ENCODE measurements at regions not wholly inside any gene's neighbourhood (a gene's known extent, or its start where the extent isn't known, plus 50 kb on each side); places are given as distances from the start of the nearest gene placed in this dataset.

- H3K9ac ChIP-seq (replicated peaks; ENCODE audit: extremely low read depth, insufficient read depth, low read length) = no peak overlapping the region
- dilution Hi-C loops (cut with MboI; ENCODE audit: extremely low pct_ligation_motif_present, low sequenced_read_pairs) (no loop called here), intact Hi-C loops (cut with micrococcal nuclease) (no loop called here)
- ChIA-PET POLR2A (no interaction called here), CTCF (no interaction called here)
- H3K27me3 ChIP-seq (ENCODE audit: control insufficient read depth in 2 of 2, insufficient read depth in 2 of 2, low read length in 2 of 2) = no peaks in the 10 kb centered on the region
- no peaks in the 10 kb centered on the region for H4K20me1 ChIP-seq (replicated peaks; ENCODE audit: control insufficient read depth, extremely low read depth, insufficient read depth, low read length)
- H3K9me1 ChIP-seq (replicated peaks; ENCODE audit: control insufficient read depth, extremely low read depth, insufficient read depth, low read length) = no peaks in the 10 kb centered on the region
- FAIRE-seq = no peak
- no peak overlapping the region for H3K4me3 ChIP-seq (replicated peaks in 1 of 3; ENCODE audit: insufficient read depth in 1 of 3, low read depth in 1 of 3, low read length in 3 of 3)
- TF ChIP-seq EZH2 (IDR thresholded peaks at IDR 0.05; ENCODE audit: borderline replicate concordance, low read depth, low read length, severe bottlenecking) (no peak), FOS (IDR thresholded peaks at IDR 0.05; ENCODE audit: borderline replicate concordance, insufficient read depth, low read length) (no peak), GATA2 (IDR thresholded peaks at IDR 0.05; ENCODE audit: insufficient read depth, insufficient read length, low read depth, low read length) (no peak), POLR2A (IDR thresholded peaks at IDR 0.05; ENCODE audit: low read depth, low read length) (no peak), MAX (IDR thresholded peaks at IDR 0.05; ENCODE audit: insufficient read depth, insufficient read length) (no peak), POLR2AphosphoS5 (IDR thresholded peaks at IDR 0.05; ENCODE audit: insufficient read depth, low read depth, low read length) (no peak), JUN (IDR thresholded peaks at IDR 0.05; ENCODE audit: borderline replicate concordance, insufficient read depth, insufficient read length, low read depth) (no peak), MYC (IDR thresholded peaks at IDR 0.05; ENCODE audit: low read depth, low read length) (no peak), CTCF (IDR thresholded peaks at IDR 0.05; ENCODE audit: extremely low read depth in 1 of 2, insufficient read depth in 1 of 2, low read depth in 1 of 2, low read length in 2 of 2) (no peak)
- H3K4me2 ChIP-seq (ENCODE audit: insufficient read depth, low read length) = no peak overlapping the region
- no TSS peak for BruUV-seq (replicated peaks)
- no peaks in the 10 kb centered on the region for H3K79me2 ChIP-seq (ENCODE audit: control insufficient read depth, insufficient read depth, low read length)
- H3K36me3 ChIP-seq (ENCODE audit: control insufficient read depth in 2 of 2, extremely low read depth in 1 of 2, insufficient read depth in 2 of 2, low read length in 2 of 2) = no peaks in the 10 kb centered on the region
- no peaks in the 10 kb centered on the region for H3K9me3 ChIP-seq (replicated peaks; ENCODE audit: control insufficient read depth, insufficient read depth, low read length)
- no peak overlapping the region for H2AFZ ChIP-seq (ENCODE audit: low read depth, low read length)
- H3K4me1 ChIP-seq (ENCODE audit: control insufficient read depth, extremely low read depth, insufficient read depth, low read length) = no peaks in the 10 kb centered on the region
- no peak overlapping the region for H3K27ac ChIP-seq (ENCODE audit: insufficient read depth, low read depth, low read length)
- DNase-seq (ENCODE audit: low read depth, low spot score) = no peak
Measured at GRCh38 chr13:83057119-83057518, 825.2 kb downstream of the SLITRK1 start.

Measured in endothelial cell of umbilical vein (primary cell).